K562 (cell line): ENCODE measurements at regions not wholly inside any gene's neighbourhood (a gene's known extent, or its start where the extent isn't known, plus 50 kb on each side); places are given as distances from the start of the nearest gene placed in this dataset.

Source experiments
- ATAC-seq: fragments of 200-7000 bp; cut with Tn5 transposase; 3 replicates; pipeline ENCODE4 v1.9.1; 2020; ENCODE audit warnings: moderate library complexity
- BruUV-seq: library from RNA; stranded (reverse); fragments of 400-500 nt; replicated peaks from 2 replicates; lab custom pipeline; 2021; lab: Mats Ljungman, UMichigan
- CTCF ChIA-PET: fragments of 300-600 bp; formaldehyde crosslinking; extraction: SDS; loops from one replicate; lab custom pipeline; 2021; ENCODE audit warnings: low intra/inter-chr PET ratio; lab: Yijun Ruan, JAX
- POLR2A ChIA-PET: fragments of 300-600, 350-650 bp; sonication (Branson Sonifier 250); formaldehyde crosslinking; extraction: SDS; loops from one replicate; lab custom pipeline; 2021; ENCODE audit warnings: antibody characterized with exemption, inconsistent platforms; lab: Yijun Ruan, JAX
- DNase-seq, 4 experiments: peaks; one replicate each; pipeline versions ENCODE4 v3.0.0 to v3.0.0-alpha.2; 2011 to 2018; ENCODE audit warnings: low spot score in 3 of 4, mixed read lengths in 3 of 4; ENCODE audit errors: extremely low read depth in 1 of 4
- FAIRE-seq: peaks from 2 replicates; lab custom pipeline; 2011; peaks lifted over from hg19 to GRCh38; lab: Jason Lieb, UNC
- H2AFZ ChIP-seq: 2 replicates; pipeline ENCODE4 v1.6.0; 2011; ENCODE audit warnings: low read depth, low read length, control low read depth, inconsistent platforms
- H3K27ac ChIP-seq: fragments of 200-600 bp; 3 replicates; pipeline ENCODE4 v1.8.0; 2011; ENCODE audit warnings: low read depth, mild to moderate bottlenecking, control low read depth, inconsistent platforms, low read length, moderate library complexity, mixed read lengths; ENCODE audit errors: extremely low read depth
- H3K27me3 ChIP-seq, 2 experiments: fragments of 300-600 bp in 1 of 2; 2 replicates in 1 of 2; 3 replicates in 1 of 2; pipeline versions ENCODE4 v1.6.0 to v1.8.0; 2011; ENCODE audit warnings: inconsistent platforms in 2 of 2, low read length in 2 of 2, mild to moderate bottlenecking in 1 of 2, mixed read lengths in 1 of 2, moderate library complexity in 1 of 2; ENCODE audit not compliant: control insufficient read depth in 2 of 2, insufficient read depth in 2 of 2
- H3K36me3 ChIP-seq: fragments of 300-600 bp; 3 replicates; pipeline ENCODE4 v1.8.0; 2011; ENCODE audit warnings: mild to moderate bottlenecking, low read length, inconsistent platforms; ENCODE audit not compliant: control insufficient read depth, insufficient read depth
- H3K4me1 ChIP-seq, 2 experiments: fragments of 200-600 bp in 1 of 2; replicated peaks in 1 of 2; 2 replicates in 1 of 2; 3 replicates in 1 of 2; pipeline versions ENCODE4 v1.5.1 to v1.8.0; 2011; ENCODE audit warnings: inconsistent platforms in 2 of 2, low read length in 2 of 2, mild to moderate bottlenecking in 1 of 2, mixed read lengths in 1 of 2, moderate library complexity in 1 of 2; ENCODE audit not compliant: control insufficient read depth in 2 of 2, insufficient read depth in 2 of 2
- H3K4me2 ChIP-seq: 2 replicates; pipeline ENCODE4 v1.6.1; 2011; ENCODE audit warnings: low read length, control low read depth, inconsistent platforms, mixed read lengths; ENCODE audit not compliant: insufficient read depth
- H3K4me3 ChIP-seq: fragments of 200-600 bp; sonication (generic), shearing (Covaris generic); 2 replicates; pipeline ENCODE4 v1.5.1; 2016; ENCODE audit warnings: control low read depth, inconsistent platforms
- H3K79me2 ChIP-seq: fragments of 200-600 bp; 3 replicates; pipeline ENCODE4 v1.8.0; 2011; ENCODE audit warnings: low read length, inconsistent platforms; ENCODE audit not compliant: control insufficient read depth, insufficient read depth
- H3K9ac ChIP-seq, 2 experiments: 2 replicates each; pipeline versions ENCODE4 v1.6.0 to v1.6.1; 2011; ENCODE audit warnings: low read depth in 2 of 2, low read length in 2 of 2, control low read depth in 1 of 2, inconsistent platforms in 1 of 2, mild to moderate bottlenecking in 1 of 2, mixed read lengths in 1 of 2; ENCODE audit not compliant: insufficient read depth in 1 of 2
- H3K9me1 ChIP-seq: one replicate; pipeline ENCODE4 v1.6.0; 2011; ENCODE audit warnings: inconsistent platforms, mild to moderate bottlenecking, low read length, moderate library complexity; ENCODE audit not compliant: control insufficient read depth, insufficient read depth
- H3K9me3 ChIP-seq: replicated peaks from 2 replicates; pipeline ENCODE4 v1.5.1; 2011; ENCODE audit warnings: low read depth, low read length, inconsistent platforms; ENCODE audit not compliant: control insufficient read depth, insufficient read depth
- H4K20me1 ChIP-seq: replicated peaks from 2 replicates; pipeline ENCODE4 v1.6.1; 2011; ENCODE audit warnings: low read length, inconsistent platforms, mixed read lengths; ENCODE audit not compliant: control insufficient read depth, insufficient read depth
- BHLHE40 ChIP-seq: IDR thresholded peaks from 2 replicates; pipeline ENCODE4 v1.6.1; 2011; ENCODE audit warnings: low read length, improper control_type of control experiment
- HMGN3 ChIP-seq: IDR thresholded peaks from 2 replicates; pipeline ENCODE4 v1.6.1; 2011; ENCODE audit warnings: borderline replicate concordance, low read depth, mild to moderate bottlenecking, mixed read lengths, low read length; ENCODE audit not compliant: insufficient read length; ENCODE audit errors: extremely low read depth
- HMGXB4 ChIP-seq: sonication (generic); formaldehyde crosslinking; IDR thresholded peaks from 2 replicates; pipeline ENCODE4 v1.8.1; 2023; ENCODE audit warnings: mild to moderate bottlenecking, missing genetic modification reagents
- HOXB6 ChIP-seq: fragments of 250-450 bp; sonication (Bioruptor Pico); IDR thresholded peaks from 2 replicates; pipeline ENCODE4 v1.5.1; 2022; ENCODE audit warnings: mild to moderate bottlenecking, borderline replicate concordance
- KAT8 ChIP-seq: fragments of 450-650 bp; IDR thresholded peaks from 2 replicates; pipeline ENCODE4 v1.6.1; 2016; ENCODE audit warnings: low read depth, mild to moderate bottlenecking
- KDM2B ChIP-seq: fragments of 250-450 bp; sonication (Bioruptor Pico); IDR thresholded peaks from 2 replicates; pipeline ENCODE4 v1.8.0; 2021; ENCODE audit warnings: mild to moderate bottlenecking, moderate library complexity
- MAFF ChIP-seq: IDR thresholded peaks from 2 replicates; pipeline ENCODE4 v1.6.1; 2012; ENCODE audit warnings: low read length, improper control_type of control experiment
- MAFG ChIP-seq: fragments of 450-650 bp; conservative IDR thresholded peaks from 2 replicates; pipeline ENCODE4 v1.6.1; 2016; ENCODE audit warnings: missing genetic modification characterization, missing compliant biosample characterization
- MTA3 ChIP-seq: fragments of 450-650 bp; formaldehyde crosslinking; IDR thresholded peaks from 2 replicates; pipeline ENCODE4 v1.6.1; 2017; ENCODE audit warnings: mild to moderate bottlenecking, borderline replicate concordance
- POLR3A ChIP-seq: IDR thresholded peaks from 2 replicates; pipeline ENCODE4 v1.6.1; 2011; ENCODE audit warnings: borderline replicate concordance, mild to moderate bottlenecking, moderate library complexity; ENCODE audit not compliant: insufficient read length, insufficient read depth; ENCODE audit errors: extremely low read depth
- RUNX1 ChIP-seq: sonication (generic); IDR thresholded peaks from 2 replicates; pipeline ENCODE4 v1.6.1; 2016; ENCODE audit warnings: antibody characterized with exemption, low read depth
- THRB ChIP-seq: fragments of 450-650 bp; formaldehyde crosslinking; conservative IDR thresholded peaks from 2 replicates; pipeline ENCODE4 v1.4.0; 2022; ENCODE audit warnings: mild to moderate bottlenecking, missing genetic modification characterization
- ZBTB26 ChIP-seq: fragments of 450-650 bp; formaldehyde crosslinking; IDR thresholded peaks from 2 replicates; pipeline ENCODE4 v1.4.0; 2022; ENCODE audit warnings: missing genetic modification characterization
- ZBTB5 ChIP-seq: fragments of 450-650 bp; IDR thresholded peaks from 2 replicates; pipeline ENCODE4 v1.6.1; 2017; ENCODE audit warnings: antibody characterized with exemption
- ZNF197 ChIP-seq: fragments of 200-800 bp; sonication (Bioruptor generic); IDR thresholded peaks from 2 replicates; pipeline ENCODE4 v1.6.1; 2016; ENCODE audit warnings: low read depth, missing genetic modification characterization, missing compliant biosample characterization
- ZNF311 ChIP-seq: fragments of 250-450 bp; sonication (Bioruptor Pico); IDR thresholded peaks from 2 replicates; pipeline ENCODE4 v1.4.0; 2020; ENCODE audit warnings: mild to moderate bottlenecking, moderate library complexity
- ZNF699 ChIP-seq: fragments of 250-450 bp; sonication (Bioruptor Pico); IDR thresholded peaks from 2 replicates; pipeline ENCODE4 v1.8.0; 2021; ENCODE audit warnings: mild to moderate bottlenecking, moderate library complexity; ENCODE audit not compliant: insufficient replicate concordance
- WGBS: fragments of 100-300 bp; shearing (Covaris generic); methylation state at CpG from one replicate; pipeline ENCODE4 v1.1.6; 2016; ENCODE audit warnings: low coverage, mixed read lengths; ENCODE audit not compliant: insufficient coverage; ENCODE audit errors: missing lambda C conversion rate; 5-methylcytosine and 5-hydroxymethylcytosine counted together
- in situ Hi-C: fragments of 300-500 bp; cut with MboI; formaldehyde crosslinking; loops from 4 replicates; pipeline ENCODE4 v1.15.0; 2018; ENCODE audit warnings: inconsistent platforms, mixed read lengths
- intact Hi-C: fragments of 100-400 bp; cut with micrococcal nuclease; formaldehyde crosslinking; loops from 2 replicates; pipeline ENCODE4 v1.14.2; 2022

GRCh38 chr2:6750411-6751158 is 115.1 kb downstream of the CMPK2 start:
- no peak overlapping the region for H3K4me3 ChIP-seq
- no peak for ATAC-seq
- H3K27me3 ChIP-seq = no peaks in the 10 kb centered on the region; a peak in 1 of 5 replicates
- H3K9me1 ChIP-seq = no peaks in the 10 kb centered on the region
- H3K4me2 ChIP-seq = no peak overlapping the region
- no peaks in the 10 kb centered on the region for H3K9me3 ChIP-seq
- no peak overlapping the region for H3K9ac ChIP-seq
- intact Hi-C loops = no loop called here
- in situ Hi-C loops = no loop called here
- no peaks in the 10 kb centered on the region for H3K79me2 ChIP-seq
- WGBS = 1% methylated on average over 6 of the region's 8 CpGs
- H4K20me1 ChIP-seq = no peaks in the 10 kb centered on the region
- BruUV-seq = no TSS peak
- FAIRE-seq = no peak
- POLR2A ChIA-PET = no interaction called here
- no peak overlapping the region for H2AFZ ChIP-seq
- CTCF ChIA-PET = no interaction called here
- H3K36me3 ChIP-seq = no peaks in the 10 kb centered on the region
- peak in 1 of 4 experiments; percentile 3 for DNase-seq
- no peak overlapping the region for H3K27ac ChIP-seq
- no peaks in the 10 kb centered on the region for H3K4me1 ChIP-seq
- TF ChIP-seq HMGN3 (no peak), HOXB6 (CRISPR knock-in tag) (no peak), ZNF197 (CRISPR knock-in tag) (no peak), HMGXB4 (CRISPR knock-in tag) (no peak), POLR3A (no peak), MAFF (no peak), KAT8 (no peak), ZNF699 (no peak), ZNF311 (CRISPR knock-in tag) (no peak), MAFG (tag) (no peak), KDM2B (CRISPR knock-in tag) (no peak), MTA3 (no peak), RUNX1 (no peak), BHLHE40 (no peak), ZBTB5 (no peak), ZBTB26 (CRISPR knock-in tag) (no peak), THRB (CRISPR knock-in tag) (no peak)
